DND-41 (cell line): ENCODE measurements at regions not wholly inside any gene's neighbourhood (a gene's known extent, or its start where the extent isn't known, plus 50 kb on each side); places are given as distances from the start of the nearest gene placed in this dataset.

Source experiments
- EZH2 ChIP-seq: IDR thresholded peaks from 3 replicates; pipeline ENCODE4 v1.6.1; 2012; ENCODE audit warnings: borderline replicate concordance, low read depth, mild to moderate bottlenecking, moderate library complexity, low read length, inconsistent platforms; ENCODE audit not compliant: severe bottlenecking
- TF ChIP-seq, protein P1 (sequence below): IDR thresholded peaks from 2 replicates; pipeline ENCODE4 v1.5.1; 2012; ENCODE audit warnings: borderline replicate concordance, low read length, moderate library complexity, mild to moderate bottlenecking; ENCODE audit not compliant: poor library complexity, severe bottlenecking; ENCODE audit errors: extremely low read depth

DNA sequence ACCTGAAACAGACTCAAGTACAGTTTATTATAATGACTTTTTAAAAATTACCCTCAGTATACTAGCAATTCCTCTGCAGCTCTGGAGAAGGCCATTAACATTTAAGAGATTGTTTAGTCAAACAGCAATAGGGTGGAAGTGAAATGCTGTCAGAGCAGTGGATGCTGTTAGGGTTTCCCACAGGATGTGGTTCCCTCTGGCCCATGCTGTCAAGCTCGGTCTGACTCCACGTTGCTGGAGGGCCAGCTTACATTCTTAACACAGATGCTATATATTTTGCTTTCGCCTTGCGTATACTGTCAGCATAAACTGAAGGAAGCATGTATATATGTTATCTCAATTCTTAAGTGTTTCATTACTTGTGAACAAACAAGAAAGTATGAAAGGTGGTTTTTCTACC, 231.1 kb upstream of the COL8A1 start:
- TF ChIP-seq, protein P1, sequence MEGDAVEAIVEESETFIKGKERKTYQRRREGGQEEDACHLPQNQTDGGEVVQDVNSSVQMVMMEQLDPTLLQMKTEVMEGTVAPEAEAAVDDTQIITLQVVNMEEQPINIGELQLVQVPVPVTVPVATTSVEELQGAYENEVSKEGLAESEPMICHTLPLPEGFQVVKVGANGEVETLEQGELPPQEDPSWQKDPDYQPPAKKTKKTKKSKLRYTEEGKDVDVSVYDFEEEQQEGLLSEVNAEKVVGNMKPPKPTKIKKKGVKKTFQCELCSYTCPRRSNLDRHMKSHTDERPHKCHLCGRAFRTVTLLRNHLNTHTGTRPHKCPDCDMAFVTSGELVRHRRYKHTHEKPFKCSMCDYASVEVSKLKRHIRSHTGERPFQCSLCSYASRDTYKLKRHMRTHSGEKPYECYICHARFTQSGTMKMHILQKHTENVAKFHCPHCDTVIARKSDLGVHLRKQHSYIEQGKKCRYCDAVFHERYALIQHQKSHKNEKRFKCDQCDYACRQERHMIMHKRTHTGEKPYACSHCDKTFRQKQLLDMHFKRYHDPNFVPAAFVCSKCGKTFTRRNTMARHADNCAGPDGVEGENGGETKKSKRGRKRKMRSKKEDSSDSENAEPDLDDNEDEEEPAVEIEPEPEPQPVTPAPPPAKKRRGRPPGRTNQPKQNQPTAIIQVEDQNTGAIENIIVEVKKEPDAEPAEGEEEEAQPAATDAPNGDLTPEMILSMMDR: no peak
- TF ChIP-seq EZH2: no peak
